H1 (cell line): ENCODE measurements at regions not wholly inside any gene's neighbourhood (a gene's known extent, or its start where the extent isn't known, plus 50 kb on each side); places are given as distances from the start of the nearest gene placed in this dataset.

Source experiments
- CEBPB ChIP-seq: IDR thresholded peaks from 2 replicates; pipeline ENCODE4 v1.6.1; 2012; ENCODE audit warnings: low read depth, low read length
- CREB1 ChIP-seq: IDR thresholded peaks from 2 replicates; pipeline ENCODE4 v1.6.1; 2012; ENCODE audit warnings: inconsistent platforms
- CTBP2 ChIP-seq: IDR thresholded peaks from 2 replicates; pipeline ENCODE4 v1.7.0; 2011; ENCODE audit warnings: borderline replicate concordance, mild to moderate bottlenecking, moderate library complexity, mixed read lengths, low read length; ENCODE audit not compliant: insufficient read depth, insufficient read length
- KDM1A ChIP-seq: fragments of 200-600, 300-600 bp; sonication (generic); IDR thresholded peaks from 2 replicates; pipeline ENCODE4 v1.7.1; 2016; ENCODE audit warnings: mild to moderate bottlenecking, low read length, borderline replicate concordance
- SP1 ChIP-seq: IDR thresholded peaks from 2 replicates; pipeline ENCODE4 v1.6.1; 2011; ENCODE audit warnings: low read depth, low read length
- TBP ChIP-seq: IDR thresholded peaks from 2 replicates; pipeline ENCODE4 v1.6.1; 2011; ENCODE audit warnings: low read depth, low read length, improper control_type of control experiment

DNA sequence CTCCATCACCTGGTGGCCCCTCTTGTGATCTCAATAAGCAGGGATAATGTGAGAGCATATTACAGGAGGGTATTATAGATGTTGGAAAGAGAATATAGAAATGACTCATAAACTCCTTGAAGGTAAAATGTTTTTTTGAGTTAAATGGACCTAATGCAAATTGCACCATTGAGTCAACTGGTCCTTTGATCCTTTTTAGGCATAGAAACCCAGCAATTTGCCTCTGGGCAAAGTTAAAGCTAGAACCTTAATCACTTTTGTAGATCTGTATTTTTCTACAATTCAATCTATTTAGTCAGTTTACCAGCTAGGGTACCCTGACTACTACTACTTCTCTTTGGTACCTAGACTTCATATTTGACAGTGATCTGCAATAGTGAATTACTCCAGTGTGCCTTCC, 71.8 kb upstream of the RNF152 start (continued):
- TF ChIP-seq CTBP2 (no peak), KDM1A (no peak), CREB1 (no peak), CEBPB (no peak), SP1 (no peak), TBP (no peak)
- TF ChIP-seq, all 59 proteins: peak for 0
